ENCODE measurements at regions not wholly inside any gene's neighbourhood (a gene's known extent, or its start where the extent isn't known, plus 50 kb on each side); places are given as distances from the start of the nearest gene placed in this dataset.

- Mint-ChIP-seq H3K27ac (no peak overlapping the region), H3K27me3 (no peaks in the 10 kb centered on the region), H3K4me1 (no peaks in the 10 kb centered on the region), H3K4me3 (no peak overlapping the region), H3K9me3 (peaks cover 3% of the 10 kb centered on the region), H3K36me3 (no peaks in the 10 kb centered on the region)
- DNase-seq (ENCODE audit: low spot score in 2 of 2) (no peak), ATAC-seq (ENCODE audit: low read depth) (no peak)
These were observed 1038.3 kb upstream of the ACVR2A start for GRCh38 chr2:146806364-146807005.

GRCh38 chr2:146804288-146804687 lies 1040.5 kb upstream of the ACVR2A start:
- Mint-ChIP-seq H3K36me3 (no peaks in the 10 kb centered on the region), H3K9me3 (no peaks in the 10 kb centered on the region)

GRCh38 chr2:146801886-146802285 lies 1042.9 kb upstream of the ACVR2A start:
- Mint-ChIP-seq H3K9me3 (no peaks in the 10 kb centered on the region), H3K36me3 (no peaks in the 10 kb centered on the region), H3K4me1 (no peaks in the 10 kb centered on the region), H3K27me3 (no peaks in the 10 kb centered on the region), H3K4me3 (no peak overlapping the region), H3K27ac (no peak overlapping the region)
- DNase-seq (ENCODE audit: low spot score in 2 of 2) = no peak
- ATAC-seq (ENCODE audit: low read depth) = no peak

More at GRCh38 chr2:146804288-146804687, 1040.5 kb upstream of the ACVR2A start:
- no peaks in the 10 kb centered on the region for H3K4me1 Mint-ChIP-seq
- no peak for DNase-seq (ENCODE audit: low spot score in 2 of 2)
- no peak overlapping the region for H3K27ac Mint-ChIP-seq
- no peaks in the 10 kb centered on the region for H3K27me3 Mint-ChIP-seq
- ATAC-seq (ENCODE audit: low read depth) = no peak
- no peak overlapping the region for H3K4me3 Mint-ChIP-seq

- Mint-ChIP-seq H3K36me3 (no peaks in the 10 kb centered on the region), H3K27ac (no peak overlapping the region), H3K27me3 (peaks cover 3% of the 10 kb centered on the region), H3K4me1 (no peaks in the 10 kb centered on the region), H3K4me3 (no peak overlapping the region), H3K9me3 (peaks cover 2% of the 10 kb centered on the region)
- DNase-seq (ENCODE audit: low spot score in 2 of 2) = no peak
- ATAC-seq (ENCODE audit: low read depth) = no peak
These were observed 1058.4 kb upstream of the ACVR2A start for GRCh38 chr2:146786396-146786795.

GRCh38 chr2:146785101-146785500 lies 1059.7 kb upstream of the ACVR2A start:
- DNase-seq (ENCODE audit: low spot score in 2 of 2) (no peak), ATAC-seq (ENCODE audit: low read depth) (no peak)
- H3K4me1 Mint-ChIP-seq = no peaks in the 10 kb centered on the region
- no peak overlapping the region for H3K27ac Mint-ChIP-seq
- peaks cover 3% of the 10 kb centered on the region for H3K27me3 Mint-ChIP-seq
- H3K36me3 Mint-ChIP-seq = no peaks in the 10 kb centered on the region
- no peak overlapping the region for H3K4me3 Mint-ChIP-seq
- H3K9me3 Mint-ChIP-seq = peaks cover 2% of the 10 kb centered on the region

- Mint-ChIP-seq H3K27me3 (peaks cover 3% of the 10 kb centered on the region), H3K4me1 (no peaks in the 10 kb centered on the region), H3K4me3 (no peak overlapping the region), H3K36me3 (no peaks in the 10 kb centered on the region), H3K27ac (no peak overlapping the region), H3K9me3 (peaks cover 2% of the 10 kb centered on the region)
- DNase-seq (ENCODE audit: low spot score in 2 of 2) (no peak), ATAC-seq (ENCODE audit: low read depth) (no peak)
These were observed 1060.2 kb upstream of the ACVR2A start for GRCh38 chr2:146784602-146785001.

GRCh38 chr2:146777181-146777580 lies 1067.6 kb upstream of the ACVR2A start:
- DNase-seq (ENCODE audit: low spot score in 2 of 2) (no peak), ATAC-seq (ENCODE audit: low read depth) (no peak)
- no peak overlapping the region for H3K4me3 Mint-ChIP-seq
- no peaks in the 10 kb centered on the region for H3K4me1 Mint-ChIP-seq
- no peaks in the 10 kb centered on the region for H3K9me3 Mint-ChIP-seq
- H3K27me3 Mint-ChIP-seq = no peaks in the 10 kb centered on the region
- no peak overlapping the region for H3K27ac Mint-ChIP-seq
- no peaks in the 10 kb centered on the region for H3K36me3 Mint-ChIP-seq

GRCh38 chr2:146776596-146776995 lies 1068.2 kb upstream of the ACVR2A start:
- H3K9me3 Mint-ChIP-seq = no peaks in the 10 kb centered on the region
- DNase-seq (ENCODE audit: low spot score in 2 of 2) (no peak), ATAC-seq (ENCODE audit: low read depth) (no peak)
- H3K27me3 Mint-ChIP-seq = no peaks in the 10 kb centered on the region
- no peaks in the 10 kb centered on the region for H3K36me3 Mint-ChIP-seq
- no peak overlapping the region for H3K4me3 Mint-ChIP-seq
- H3K27ac Mint-ChIP-seq = no peak overlapping the region
- no peaks in the 10 kb centered on the region for H3K4me1 Mint-ChIP-seq

GRCh38 chr2:146771531-146771930 lies 1073.3 kb upstream of the ACVR2A start:
- Mint-ChIP-seq H3K4me3 (no peak overlapping the region), H3K36me3 (no peaks in the 10 kb centered on the region), H3K4me1 (no peaks in the 10 kb centered on the region), H3K27me3 (no peaks in the 10 kb centered on the region), H3K27ac (no peak overlapping the region), H3K9me3 (no peaks in the 10 kb centered on the region)
- ATAC-seq (ENCODE audit: low read depth) (no peak), DNase-seq (ENCODE audit: low spot score in 2 of 2) (no peak)

- ATAC-seq (ENCODE audit: low read depth) (no peak), DNase-seq (ENCODE audit: low spot score in 2 of 2) (no peak)
- H3K27ac Mint-ChIP-seq = no peak overlapping the region
These were observed 1080.5 kb upstream of the ACVR2A start for GRCh38 chr2:146764301-146764700.

GRCh38 chr2:146762786-146763185 lies 1082.0 kb upstream of the ACVR2A start:
- ATAC-seq (ENCODE audit: low read depth) = no peak
- Mint-ChIP-seq H3K9me3 (peaks cover 3% of the 10 kb centered on the region), H3K4me1 (no peaks in the 10 kb centered on the region), H3K4me3 (no peak overlapping the region), H3K27ac (no peak overlapping the region), H3K36me3 (no peaks in the 10 kb centered on the region), H3K27me3 (no peaks in the 10 kb centered on the region)
- DNase-seq (ENCODE audit: low spot score in 2 of 2) = no peak

More at GRCh38 chr2:146764301-146764700, 1080.5 kb upstream of the ACVR2A start:
- Mint-ChIP-seq H3K36me3 (no peaks in the 10 kb centered on the region), H3K4me3 (no peak overlapping the region), H3K27me3 (no peaks in the 10 kb centered on the region), H3K9me3 (peaks cover 3% of the 10 kb centered on the region), H3K4me1 (no peaks in the 10 kb centered on the region)

- Mint-ChIP-seq H3K4me3 (no peak overlapping the region), H3K27me3 (no peaks in the 10 kb centered on the region), H3K27ac (no peak overlapping the region), H3K36me3 (no peaks in the 10 kb centered on the region), H3K4me1 (no peaks in the 10 kb centered on the region), H3K9me3 (no peaks in the 10 kb centered on the region)
- DNase-seq (ENCODE audit: low spot score in 2 of 2) (no peak), ATAC-seq (ENCODE audit: low read depth) (no peak)
These were observed 1090.2 kb upstream of the ACVR2A start for GRCh38 chr2:146754606-146755005.

- ATAC-seq (ENCODE audit: low read depth) (no peak), DNase-seq (ENCODE audit: low spot score in 2 of 2) (no peak)
- Mint-ChIP-seq H3K4me3 (no peak overlapping the region), H3K36me3 (no peaks in the 10 kb centered on the region), H3K9me3 (no peaks in the 10 kb centered on the region), H3K4me1 (no peaks in the 10 kb centered on the region), H3K27me3 (no peaks in the 10 kb centered on the region), H3K27ac (no peak overlapping the region)
These were observed 1096.8 kb upstream of the ACVR2A start for GRCh38 chr2:146748046-146748445.

GRCh38 chr2:146741260-146741659 lies 1103.6 kb upstream of the ACVR2A start:
- Mint-ChIP-seq H3K36me3 (no peaks in the 10 kb centered on the region), H3K27me3 (no peaks in the 10 kb centered on the region), H3K4me1 (no peaks in the 10 kb centered on the region), H3K9me3 (no peaks in the 10 kb centered on the region), H3K4me3 (no peak overlapping the region), H3K27ac (no peak overlapping the region)
- DNase-seq (ENCODE audit: low spot score in 2 of 2) (no peak), ATAC-seq (ENCODE audit: low read depth) (no peak)

GRCh38 chr2:146734821-146735190 lies 1110.0 kb upstream of the ACVR2A start:
- H3K36me3 Mint-ChIP-seq = no peaks in the 10 kb centered on the region
- no peaks in the 10 kb centered on the region for H3K27me3 Mint-ChIP-seq
- no peak overlapping the region for H3K4me3 Mint-ChIP-seq
- ATAC-seq (ENCODE audit: low read depth) (no peak), DNase-seq (ENCODE audit: low spot score in 2 of 2) (no peak)
- no peak overlapping the region for H3K27ac Mint-ChIP-seq
- H3K4me1 Mint-ChIP-seq = no peaks in the 10 kb centered on the region
- no peaks in the 10 kb centered on the region for H3K9me3 Mint-ChIP-seq

All from memory B cell (primary cell).